Breast epithelium (tissue), 4 donors: ENCODE measurements at regions not wholly inside any gene's neighbourhood (a gene's known extent, or its start where the extent isn't known, plus 50 kb on each side); places are given as distances from the start of the nearest gene placed in this dataset.

Experiments
- DNase-seq, 2 donors: peaks; one replicate each; pipeline ENCODE4 v3.0.0-alpha.2; 2019; ENCODE audit warnings: low spot score in 2 of 2
- H3K27ac ChIP-seq, 2 donors: fragments of 200-600 bp; sonication (generic) in 1 of 2; one replicate each; pipeline ENCODE4 v1.5.1; 2016 to 2019; ENCODE audit warnings: mild to moderate bottlenecking in 1 of 2
- H3K27me3 ChIP-seq, 2 donors: fragments of 200-600 bp; sonication (generic) in 1 of 2; one replicate each; pipeline versions ENCODE4 v1.5.1 to v1.6.0; 2017 to 2019; ENCODE audit warnings: control low read depth in 1 of 2, mild to moderate bottlenecking in 1 of 2
- H3K36me3 ChIP-seq: fragments of 200-600 bp; one replicate; pipeline ENCODE4 v1.5.1; 2019
- H3K4me1 ChIP-seq, 2 donors: fragments of 200-600 bp; sonication (generic); one replicate each; pipeline ENCODE4 v1.5.1; 2016 to 2019; ENCODE audit warnings: control low read depth in 1 of 2
- H3K4me3 ChIP-seq, 3 donors: fragments of 200-600 bp; sonication (generic); 1 replicate in 2 of 3; 2 replicates in 1 of 3; pipeline ENCODE4 v1.5.1; 2016 to 2019; ENCODE audit warnings: mild to moderate bottlenecking in 3 of 3, moderate library complexity in 2 of 3
- H3K9me3 ChIP-seq, 2 donors: fragments of 200-600 bp; sonication (generic) in 1 of 2; one replicate each; pipeline ENCODE4 v1.5.1; 2016 to 2019; ENCODE audit warnings: control low read depth in 1 of 2
- CTCF ChIP-seq, 3 donors: fragments of 450-650 bp; IDR thresholded peaks; one replicate each; pipeline ENCODE4 v1.5.1; 2016 to 2017; ENCODE audit warnings: antibody characterized with exemption in 3 of 3, mild to moderate bottlenecking in 3 of 3, moderate library complexity in 3 of 3
- POLR2A ChIP-seq: fragments of 450-650 bp; IDR thresholded peaks from one replicate; pipeline ENCODE4 v1.6.1; 2016; ENCODE audit warnings: antibody characterized with exemption, mild to moderate bottlenecking, moderate library complexity
- POLR2AphosphoS5 ChIP-seq, 3 donors: sonication (generic); formaldehyde crosslinking; IDR thresholded peaks; one replicate each; pipeline ENCODE4 v1.6.1; 2017; ENCODE audit warnings: antibody characterized with exemption in 3 of 3
- intact Hi-C: fragments of 100-400 bp; cut with DNase I; formaldehyde crosslinking; loops from one replicate; pipeline ENCODE4 v1.15.1; 2023; ENCODE audit warnings: low total_unique reads

DNA sequence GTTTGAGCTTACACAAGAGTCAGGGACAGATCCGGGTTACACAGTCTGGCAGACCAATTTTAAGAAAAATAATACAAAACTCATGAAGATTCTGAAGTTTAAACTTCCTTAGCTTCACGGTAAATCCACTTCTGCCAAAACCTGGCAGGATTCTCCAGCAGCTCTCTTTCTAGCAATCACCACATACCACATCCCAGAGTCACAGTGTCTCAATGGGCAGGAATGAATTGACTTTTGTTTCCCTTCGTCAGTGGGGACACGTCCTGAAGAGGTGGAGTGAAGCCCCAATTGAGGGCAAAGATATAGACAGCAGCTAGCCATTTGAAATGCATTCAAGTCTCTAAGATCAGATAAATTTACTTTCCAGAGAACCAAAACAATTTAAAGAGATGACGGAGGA lies 117.1 kb upstream of the ARHGAP5 start:
- Histone ChIP-seq H3K27ac (no peak overlapping the region), H3K4me3 (no peak overlapping the region), H3K36me3 (no peaks in the 10 kb centered on the region), H3K4me1 (peaks cover 4 to 5% of the 10 kb centered on the region in 2 donors), H3K9me3 (no peaks in the 10 kb centered on the region), H3K27me3 (no peaks in the 10 kb centered on the region)
- no peak for DNase-seq
- TF ChIP-seq POLR2AphosphoS5 (IDR thresholded peaks at IDR 0.05) (no peak), CTCF (IDR thresholded peaks at IDR 0.05) (no peak), POLR2A (no peak)
- intact Hi-C loops: no loop called here

GRCh38 chr14:31961896-31962295 lies 115.2 kb upstream of the ARHGAP5 start:
- no peak for DNase-seq
- H3K36me3 ChIP-seq: no peaks in the 10 kb centered on the region
- H3K4me1 ChIP-seq: peaks cover 13 to 15% of the 10 kb centered on the region in 2 donors

GRCh38 chr14:31962920-31963319 lies 114.2 kb upstream of the ARHGAP5 start:
- H3K36me3 ChIP-seq: no peaks in the 10 kb centered on the region
- no peak overlapping the region for H3K4me3 ChIP-seq
- no peaks in the 10 kb centered on the region for H3K27me3 ChIP-seq
- no peak for DNase-seq
- H3K9me3 ChIP-seq: no peaks in the 10 kb centered on the region
- intact Hi-C loops: no loop called here
- H3K4me1 ChIP-seq: peaks cover 22 to 23% of the 10 kb centered on the region in 2 donors
- TF ChIP-seq CTCF (IDR thresholded peaks at IDR 0.05): no peak
- no peak for TF ChIP-seq POLR2A
- no peak for TF ChIP-seq POLR2AphosphoS5 (IDR thresholded peaks at IDR 0.05)
- no peak overlapping the region for H3K27ac ChIP-seq

More at GRCh38 chr14:31961896-31962295, 115.2 kb upstream of the ARHGAP5 start:
- TF ChIP-seq POLR2AphosphoS5 (IDR thresholded peaks at IDR 0.05) (no peak), CTCF (IDR thresholded peaks at IDR 0.05) (no peak)
- no peak overlapping the region for H3K4me3 ChIP-seq
- H3K27ac ChIP-seq: no peak overlapping the region
- no peaks in the 10 kb centered on the region for H3K27me3 ChIP-seq
- intact Hi-C loops: no loop called here
- H3K9me3 ChIP-seq: no peaks in the 10 kb centered on the region

GRCh38 chr14:31963587-31963986 lies 113.5 kb upstream of the ARHGAP5 start:
- no peaks in the 10 kb centered on the region for H3K27me3 ChIP-seq
- no peak overlapping the region for H3K4me3 ChIP-seq
- intact Hi-C loops: no loop called here
- no peaks in the 10 kb centered on the region for H3K36me3 ChIP-seq
- peaks cover 27 to 29% of the 10 kb centered on the region in 2 donors for H3K4me1 ChIP-seq
- DNase-seq: no peak
- TF ChIP-seq POLR2AphosphoS5 (IDR thresholded peaks at IDR 0.05): no peak
- no peak for TF ChIP-seq CTCF (IDR thresholded peaks at IDR 0.05)
- no peak for TF ChIP-seq POLR2A
- no peak overlapping the region for H3K27ac ChIP-seq
- H3K9me3 ChIP-seq: no peaks in the 10 kb centered on the region

DNA sequence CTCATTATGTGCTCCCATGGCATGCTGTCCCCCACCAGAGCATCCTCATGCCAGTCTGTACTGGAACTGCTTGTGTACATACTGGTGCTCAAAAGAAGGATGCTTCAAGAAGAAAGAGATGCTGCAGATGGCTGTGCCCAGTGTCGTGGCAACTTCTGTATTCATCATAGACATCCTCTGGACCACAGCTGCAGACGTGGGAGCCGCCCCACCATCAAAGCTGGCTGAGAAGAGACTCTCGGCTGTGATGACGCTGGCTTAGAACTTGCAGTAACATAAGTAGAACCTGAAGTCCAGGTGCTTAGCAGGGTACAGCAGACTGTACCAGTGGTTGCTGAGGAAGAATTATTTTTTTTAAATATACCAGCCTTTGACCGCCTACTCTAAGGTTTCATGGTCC lies 112.6 kb upstream of the ARHGAP5 start:
- intact Hi-C loops: no loop called here

More for the DNA sequence above, 112.6 kb upstream of the ARHGAP5 start:
- Histone ChIP-seq H3K4me1 (peaks cover 27 to 29% of the 10 kb centered on the region in 2 donors), H3K36me3 (no peaks in the 10 kb centered on the region), H3K27ac (peak overlapping the region; percentile 83 to 97), H3K9me3 (no peaks in the 10 kb centered on the region), H3K27me3 (no peaks in the 10 kb centered on the region), H3K4me3 (no peak overlapping the region)
- TF ChIP-seq POLR2AphosphoS5 (IDR thresholded peaks at IDR 0.05) (no peak), CTCF (IDR thresholded peaks at IDR 0.05) (no peak), POLR2A (no peak)
- DNase-seq: no peak
